Spleen (tissue), 7 donors: ENCODE measurements at regions not wholly inside any gene's neighbourhood (a gene's known extent, or its start where the extent isn't known, plus 50 kb on each side); places are given as distances from the start of the nearest gene placed in this dataset.

Source experiments
- POLR2A ChIP-seq, 3 donors: fragments of 450-650 bp; IDR thresholded peaks; one replicate each; pipeline ENCODE4 v1.5.1; 2017; ENCODE audit warnings: antibody characterized with exemption in 3 of 3, mild to moderate bottlenecking in 1 of 3
- TF ChIP-seq, protein P1 (sequence below), 11 experiments: fragments of 200-600 bp in 7 of 11; fragments of 450-650 bp in 4 of 11; sonication (generic) in 4 of 11; IDR thresholded peaks in 8 of 11; conservative IDR thresholded peaks in 3 of 11; 1 replicate in 7 of 11; 2 replicates in 4 of 11; pipeline versions ENCODE4 v1.4.0 to v1.8.0; 2016 to 2021; ENCODE audit warnings: antibody characterized with exemption in 11 of 11, inconsistent platforms in 4 of 11, mild to moderate bottlenecking in 1 of 11
- donor health status: DM: no; HTN: no; CAD: no; lungs with moderate emphysema.
- donor health status: DM: no; HTN: no; CAD: no.
- donor health status: DM: no; HTN: no; CAD: no.

DNA sequence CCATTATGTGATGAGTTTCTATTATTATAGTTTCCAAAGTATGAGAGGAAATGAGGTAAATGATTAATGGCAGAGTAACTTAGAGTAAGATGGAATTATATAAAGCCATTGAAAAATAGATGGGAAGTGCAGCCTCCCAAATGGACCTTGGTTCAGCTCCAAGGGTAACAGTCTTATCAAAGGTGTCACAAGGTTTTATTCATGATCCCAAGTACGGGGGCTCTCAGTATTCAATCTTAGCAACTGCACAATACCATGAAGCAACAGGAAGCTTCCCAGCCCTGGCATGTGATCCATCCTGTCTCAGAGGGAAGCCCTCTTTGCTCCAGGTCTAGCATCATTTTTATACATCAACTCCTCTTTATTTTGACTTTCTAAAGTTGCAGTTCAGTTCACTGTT is 948.2 kb downstream of the GALC start:
- TF ChIP-seq POLR2A (IDR thresholded peaks at IDR 0.05), result no peak
- TF ChIP-seq, protein P1, sequence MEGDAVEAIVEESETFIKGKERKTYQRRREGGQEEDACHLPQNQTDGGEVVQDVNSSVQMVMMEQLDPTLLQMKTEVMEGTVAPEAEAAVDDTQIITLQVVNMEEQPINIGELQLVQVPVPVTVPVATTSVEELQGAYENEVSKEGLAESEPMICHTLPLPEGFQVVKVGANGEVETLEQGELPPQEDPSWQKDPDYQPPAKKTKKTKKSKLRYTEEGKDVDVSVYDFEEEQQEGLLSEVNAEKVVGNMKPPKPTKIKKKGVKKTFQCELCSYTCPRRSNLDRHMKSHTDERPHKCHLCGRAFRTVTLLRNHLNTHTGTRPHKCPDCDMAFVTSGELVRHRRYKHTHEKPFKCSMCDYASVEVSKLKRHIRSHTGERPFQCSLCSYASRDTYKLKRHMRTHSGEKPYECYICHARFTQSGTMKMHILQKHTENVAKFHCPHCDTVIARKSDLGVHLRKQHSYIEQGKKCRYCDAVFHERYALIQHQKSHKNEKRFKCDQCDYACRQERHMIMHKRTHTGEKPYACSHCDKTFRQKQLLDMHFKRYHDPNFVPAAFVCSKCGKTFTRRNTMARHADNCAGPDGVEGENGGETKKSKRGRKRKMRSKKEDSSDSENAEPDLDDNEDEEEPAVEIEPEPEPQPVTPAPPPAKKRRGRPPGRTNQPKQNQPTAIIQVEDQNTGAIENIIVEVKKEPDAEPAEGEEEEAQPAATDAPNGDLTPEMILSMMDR (IDR thresholded peaks at IDR 0.05 in 8 of 11, conservative IDR thresholded peaks at IDR 0.05 in 3 of 11), result no peak
